Heart left ventricle (tissue), 16 donors: ENCODE measurements at regions not wholly inside any gene's neighbourhood (a gene's known extent, or its start where the extent isn't known, plus 50 kb on each side); places are given as distances from the start of the nearest gene placed in this dataset.

Experiments used
- ATAC-seq, 4 donors: fragments of 200-7000 bp; cut with Tn5 transposase; one replicate each; pipeline ENCODE4 v1.9.1; 2020 to 2022; ENCODE audit warnings: moderate library complexity in 4 of 4, mild to moderate bottlenecking in 3 of 4, moderate number of reproducible peaks in 1 of 4
- DNase-seq, 5 donors: peaks; one replicate each; pipeline ENCODE4 v3.0.0-alpha.2; 2020
- H3K27ac ChIP-seq, 12 donors: fragments of 200-600 bp; sonication (generic) in 4 of 12; one replicate each; pipeline versions ENCODE4 v1.5.0 to v1.8.0; 2016 to 2022; ENCODE audit warnings: mild to moderate bottlenecking in 2 of 12
- H3K27me3 ChIP-seq, 9 donors: fragments of 200-600 bp; sonication (generic) in 2 of 9; one replicate each; pipeline versions ENCODE4 v1.5.1 to v1.8.0; 2016 to 2022; ENCODE audit warnings: mild to moderate bottlenecking in 3 of 9
- H3K36me3 ChIP-seq, 9 donors: fragments of 200-600 bp; sonication (generic) in 2 of 9; one replicate each; pipeline versions ENCODE4 v1.5.0 to v1.8.0; 2018 to 2022; ENCODE audit warnings: mild to moderate bottlenecking in 2 of 9
- H3K4me1 ChIP-seq, 12 donors: fragments of 200-600 bp; sonication (generic) in 4 of 12; one replicate each; pipeline versions ENCODE4 v1.5.0 to v1.8.0; 2016 to 2022; ENCODE audit warnings: mild to moderate bottlenecking in 3 of 12
- H3K4me3 ChIP-seq, 12 donors: fragments of 200-600 bp; sonication (generic) in 4 of 12; one replicate each; pipeline versions ENCODE4 v1.5.0 to v1.8.0; 2017 to 2022; ENCODE audit warnings: mild to moderate bottlenecking in 9 of 12, moderate library complexity in 4 of 12
- H3K9me3 ChIP-seq, 12 donors: fragments of 200-600 bp; sonication (generic) in 4 of 12; one replicate each; pipeline versions ENCODE4 v1.5.0 to v1.8.0; 2016 to 2022; ENCODE audit warnings: mild to moderate bottlenecking in 1 of 12
- CTCF ChIP-seq, 12 donors: fragments of 200-600 bp; sonication (generic) in 4 of 12; IDR thresholded peaks; one replicate each; pipeline versions ENCODE4 v1.5.0 to v1.8.0; 2018 to 2022; ENCODE audit warnings: antibody characterized with exemption in 12 of 12, mild to moderate bottlenecking in 5 of 12
- POLR2A ChIP-seq, 2 donors: fragments of 450-650 bp; IDR thresholded peaks; one replicate each; pipeline ENCODE4 v1.6.1; 2017; ENCODE audit warnings: antibody characterized with exemption in 2 of 2, mild to moderate bottlenecking in 2 of 2, moderate library complexity in 2 of 2
- WGBS, 4 donors: extraction: QIAGEN DNeasy Blood & Tissue Kit in 2 of 4; methylation state at CpG; one replicate each; pipeline versions ENCODE4 v1.1.5 to v1.1.7; 2013 to 2018; 5-methylcytosine and 5-hydroxymethylcytosine counted together
- intact Hi-C, 10 donors: fragments of 100-400 bp; cut with DNase I; formaldehyde crosslinking; loops; one replicate each; pipeline versions ENCODE4 v1.11.1 to v1.14.2; 2022
- donor health status: ischemic (EF 13 %, LVEDD 7.1; RV severe dilation, severe dysfunction).
- donor health status: healthy with polysubstance abuse.
- donor health status: DM: no; HTN: yes; CAD: no.
- donor health status: DM: no; HTN: no; CAD: no.
- donor health status: ischemic (EF 25% LVEDD 6.9; RV normal size, moderate dysfunction).
- donor health status: ischemic (EF 25% LVEDD 5.7; RV mildly dilated, moderate dysfunction).
- donor health status: healthy.
- donor health status: DM: yes; HTN: yes; CAD: no.
- donor health status: ischemic (EF 35%, LVEDD 5.7; RV mildly dilated, moderate dysfunction).
- donor health status: nonischemic (EF 11% LVEDD 7.7; RV severe dilation, severe dysfunction).
- donor health status: DM: yes; HTN: yes; CAD: no.
- donor health status: PGD.
- donor health status: ischemic (EF 29% LVEDD 5.4; RV normal size, mild dysfunction).
- donor health status: nonischemic (EF 23%, LVEDD 6.1; RV moderate dilation, normal function).

- Histone ChIP-seq H3K9me3 (no peaks in the 10 kb centered on the region), H3K36me3 (no peaks in the 10 kb centered on the region), H3K4me1 (no peaks in the 10 kb centered on the region), H3K4me3 (no peak overlapping the region), H3K27me3 (no peaks in the 10 kb centered on the region), H3K27ac (no peak overlapping the region)
- TF ChIP-seq POLR2A (IDR thresholded peaks at IDR 0.05) (no peak), CTCF (IDR thresholded peaks at IDR 0.05) (no peak)
- ATAC-seq (no peak), DNase-seq (no peak)
- WGBS, 4 donors, result 63 to 79% (median 75%) methylated on average over 2 of the region's 2 CpGs
- intact Hi-C loops, result no loop called here
Measured at GRCh38 chr19:31940396-31940795, 405.0 kb upstream of the ZNF507 start.

GRCh38 chr19:31943191-31943661 lies 402.2 kb upstream of the ZNF507 start:
- H3K27me3 ChIP-seq, result no peaks in the 10 kb centered on the region
- WGBS, 4 donors, result 30 to 37% (median 33%) methylated on average over 11 of the region's 11 CpGs
- ATAC-seq, result no peak
- TF ChIP-seq CTCF (IDR thresholded peaks at IDR 0.05), result peak in 1 of 12 donors; percentile 8
- TF ChIP-seq POLR2A (IDR thresholded peaks at IDR 0.05), result no peak
- peaks cover 0 to 10% (median 0%) of the 10 kb centered on the region in 12 donors for H3K4me1 ChIP-seq
- no peak overlapping the region for H3K4me3 ChIP-seq
- no peaks in the 10 kb centered on the region for H3K36me3 ChIP-seq
- intact Hi-C loops, result no loop called here
- DNase-seq, result no peak
- no peak overlapping the region for H3K27ac ChIP-seq
- H3K9me3 ChIP-seq, result no peaks in the 10 kb centered on the region

GRCh38 chr19:31943778-31944177 lies 401.6 kb upstream of the ZNF507 start:
- ATAC-seq (no peak), DNase-seq (no peak)
- Histone ChIP-seq H3K9me3 (no peaks in the 10 kb centered on the region), H3K36me3 (no peaks in the 10 kb centered on the region), H3K4me3 (no peak overlapping the region), H3K4me1 (peaks cover 0 to 10% (median 0%) of the 10 kb centered on the region in 12 donors), H3K27ac (no peak overlapping the region), H3K27me3 (no peaks in the 10 kb centered on the region)
- no peak for TF ChIP-seq POLR2A (IDR thresholded peaks at IDR 0.05)
- TF ChIP-seq CTCF (IDR thresholded peaks at IDR 0.05), result no peak
- intact Hi-C loops, result no loop called here
- 82 to 88% (median 85%) methylated on average over 11 of the region's 11 CpGs for WGBS, 4 donors

GRCh38 chr19:31944326-31944725 lies 401.1 kb upstream of the ZNF507 start:
- Histone ChIP-seq H3K4me1 (peaks cover 0 to 10% (median 0%) of the 10 kb centered on the region in 12 donors), H3K27ac (no peak overlapping the region), H3K27me3 (no peaks in the 10 kb centered on the region), H3K9me3 (no peaks in the 10 kb centered on the region), H3K4me3 (no peak overlapping the region), H3K36me3 (no peaks in the 10 kb centered on the region)
- no peak for DNase-seq
- intact Hi-C loops, result no loop called here
- no peak for TF ChIP-seq POLR2A (IDR thresholded peaks at IDR 0.05)
- TF ChIP-seq CTCF (IDR thresholded peaks at IDR 0.05), result no peak
- 81 to 87% (median 84%) methylated on average over 3 of the region's 3 CpGs for WGBS, 4 donors
- ATAC-seq, result no peak
